Tibial nerve (tissue), 4 donors: ENCODE measurements at regions not wholly inside any gene's neighbourhood (a gene's known extent, or its start where the extent isn't known, plus 50 kb on each side); places are given as distances from the start of the nearest gene placed in this dataset.

ENCODE experiments used
- DNase-seq, 2 donors: peaks; one replicate each; pipeline ENCODE4 v3.0.0-alpha.2; 2019; ENCODE audit warnings: low spot score in 2 of 2
- H3K27ac ChIP-seq, 4 donors: fragments of 200-600 bp; sonication (generic) in 3 of 4; one replicate each; pipeline ENCODE4 v1.5.1; 2017 to 2019; ENCODE audit warnings: mild to moderate bottlenecking in 1 of 4
- H3K27me3 ChIP-seq, 2 donors: fragments of 200-600 bp; sonication (generic) in 1 of 2; one replicate each; pipeline versions ENCODE4 v1.5.1 to v1.6.0; 2017 to 2019
- H3K36me3 ChIP-seq, 3 donors: fragments of 200-600 bp; sonication (generic); one replicate each; pipeline ENCODE4 v1.5.1; 2018 to 2019
- H3K4me1 ChIP-seq, 4 donors: fragments of 200-600 bp; sonication (generic) in 3 of 4; one replicate each; pipeline ENCODE4 v1.5.1; 2017 to 2019
- H3K4me3 ChIP-seq, 4 donors: fragments of 200-600 bp; sonication (generic) in 3 of 4; one replicate each; pipeline ENCODE4 v1.5.1; 2017 to 2019; ENCODE audit warnings: mild to moderate bottlenecking in 1 of 4, moderate library complexity in 1 of 4
- H3K9me3 ChIP-seq, 4 donors: fragments of 200-600 bp; sonication (generic) in 3 of 4; one replicate each; pipeline ENCODE4 v1.5.1; 2017 to 2019
- CTCF ChIP-seq, 5 experiments: fragments of 200-600 bp in 3 of 5; fragments of 450-650 bp in 2 of 5; sonication (generic) in 3 of 5; IDR thresholded peaks; one replicate each; pipeline ENCODE4 v1.5.1; 2016 to 2019; ENCODE audit warnings: antibody characterized with exemption in 5 of 5, mild to moderate bottlenecking in 3 of 5, moderate library complexity in 2 of 5
- EP300 ChIP-seq, 2 donors: sonication (generic); formaldehyde crosslinking; IDR thresholded peaks; one replicate each; pipeline ENCODE4 v1.6.1; 2017; ENCODE audit warnings: antibody characterized with exemption in 2 of 2, mild to moderate bottlenecking in 1 of 2
- POLR2A ChIP-seq, 2 donors: fragments of 450-650 bp; IDR thresholded peaks; one replicate each; pipeline ENCODE4 v1.6.1; 2017; ENCODE audit warnings: antibody characterized with exemption in 2 of 2, mild to moderate bottlenecking in 2 of 2, moderate library complexity in 2 of 2
- WGBS, 2 donors: methylation state at CpG; one replicate each; pipeline ENCODE4 v1.1.5; 2018; 5-methylcytosine and 5-hydroxymethylcytosine counted together

GRCh38 chr5:36739751-36740221 is 133.4 kb downstream of the SLC1A3 start:
- peak; percentile 42 to 78 for DNase-seq
- Histone ChIP-seq H3K27me3 (no peaks in the 10 kb centered on the region), H3K27ac (no peak overlapping the region), H3K4me3 (no peak overlapping the region), H3K9me3 (no peaks in the 10 kb centered on the region), H3K36me3 (no peaks in the 10 kb centered on the region), H3K4me1 (peaks cover 0 to 11% (median 2%) of the 10 kb centered on the region in 4 donors)
- TF ChIP-seq EP300 (IDR thresholded peaks at IDR 0.05) (no peak), CTCF (IDR thresholded peaks at IDR 0.05) (peak; percentile 38 to 67 (median 52))
- WGBS, 2 donors, result 19 to 21% methylated on average over 5 of the region's 5 CpGs

- 75 to 77% methylated on average over 8 of the region's 8 CpGs for WGBS, 2 donors
- DNase-seq, result no peak
- Histone ChIP-seq H3K4me1 (peaks cover 0 to 14% (median 3%) of the 10 kb centered on the region in 4 donors), H3K9me3 (no peaks in the 10 kb centered on the region), H3K4me3 (no peak overlapping the region), H3K36me3 (no peaks in the 10 kb centered on the region), H3K27me3 (no peaks in the 10 kb centered on the region), H3K27ac (no peak overlapping the region)
- TF ChIP-seq CTCF (IDR thresholded peaks at IDR 0.05) (no peak), EP300 (IDR thresholded peaks at IDR 0.05) (no peak), POLR2A (IDR thresholded peaks at IDR 0.05) (no peak)
Observed at GRCh38 chr5:36740259-36740898, 134.0 kb downstream of the SLC1A3 start.

- 72 to 82% methylated on average over 7 of the region's 7 CpGs for WGBS, 2 donors
- H3K36me3 ChIP-seq, result no peaks in the 10 kb centered on the region
- no peak for DNase-seq
- no peak for TF ChIP-seq EP300 (IDR thresholded peaks at IDR 0.05)
- TF ChIP-seq CTCF (IDR thresholded peaks at IDR 0.05), result no peak
- no peak for TF ChIP-seq POLR2A (IDR thresholded peaks at IDR 0.05)
- H3K4me1 ChIP-seq, result peaks cover 0 to 17% (median 6%) of the 10 kb centered on the region in 4 donors
- H3K9me3 ChIP-seq, result no peaks in the 10 kb centered on the region
- H3K4me3 ChIP-seq, result no peak overlapping the region
- no peaks in the 10 kb centered on the region for H3K27me3 ChIP-seq
- H3K27ac ChIP-seq, result no peak overlapping the region
Observed at GRCh38 chr5:36741128-36741527, 134.7 kb downstream of the SLC1A3 start.

GRCh38 chr5:36743891-36744772 is 132.4 kb upstream of the NIPBL start:
- Histone ChIP-seq H3K36me3 (no peaks in the 10 kb centered on the region), H3K27me3 (no peaks in the 10 kb centered on the region), H3K9me3 (no peaks in the 10 kb centered on the region), H3K27ac (peak overlapping the region in 3 of 4 donors; percentile 13 to 70 (median 55)), H3K4me1 (peaks cover 0 to 17% (median 6%) of the 10 kb centered on the region in 4 donors), H3K4me3 (peak overlapping the region; percentile 41 to 67 (median 58))
- 13 to 16% methylated on average over 22 of the region's 22 CpGs for WGBS, 2 donors
- DNase-seq, result peak; percentile 15 to 40
- TF ChIP-seq CTCF (IDR thresholded peaks at IDR 0.05), result peak in 3 of 5 experiments; percentile 59 to 70 (median 62)
- no peak for TF ChIP-seq POLR2A (IDR thresholded peaks at IDR 0.05)
